ENCODE measurements at regions not wholly inside any gene's neighbourhood (a gene's known extent, or its start where the extent isn't known, plus 50 kb on each side); places are given as distances from the start of the nearest gene placed in this dataset.

- Histone ChIP-seq H3K4me3 (replicated peaks in 1 of 3; ENCODE audit: low read depth in 2 of 3, low read length in 3 of 3) (no peak overlapping the region), H2AFZ (ENCODE audit: insufficient read depth, low read depth, low read length, poor library complexity, severe bottlenecking) (no peak overlapping the region), H3K9me3 (replicated peaks in 1 of 2; ENCODE audit: control insufficient read depth in 1 of 2, insufficient read depth in 1 of 2, low read length in 2 of 2) (peaks cover 4 to 8% of the 10 kb centered on the region in 2 donors), H3K4me1 (ENCODE audit: control insufficient read depth in 1 of 2, insufficient read depth in 2 of 2, low read length in 2 of 2) (no peaks in the 10 kb centered on the region), H3K9ac (ENCODE audit: insufficient read depth, low read length, poor library complexity, severe bottlenecking) (no peak overlapping the region), H3K27ac (ENCODE audit: low read depth in 1 of 2, low read length in 2 of 2) (no peak overlapping the region), H4K20me1 (ENCODE audit: insufficient read depth, low read length) (no peaks in the 10 kb centered on the region), H3K79me2 (ENCODE audit: insufficient read depth, low read length) (no peaks in the 10 kb centered on the region), H3K4me2 (replicated peaks; ENCODE audit: extremely low read depth, low read length, poor library complexity, severe bottlenecking) (no peak overlapping the region), H3K36me3 (replicated peaks in 1 of 2; ENCODE audit: control insufficient read depth in 1 of 2, insufficient read depth in 2 of 2, low read length in 2 of 2) (no peaks in the 10 kb centered on the region), H3K27me3 (ENCODE audit: control insufficient read depth in 2 of 2, insufficient read depth in 2 of 2, low read length in 2 of 2) (no peaks in the 10 kb centered on the region)
- no peak for DNase-seq
- Mint-ChIP-seq H3K27ac (no peak overlapping the region), H3K4me3 (no peak overlapping the region), H3K4me1 (no peaks in the 10 kb centered on the region), H3K27me3 (ENCODE audit: low read depth in 3 of 3) (peaks cover 0 to 2% (median 0%) of the 10 kb centered on the region in 3 donors), H3K9me3 (peaks cover 3 to 8% (median 7%) of the 10 kb centered on the region in 7 donors), H3K36me3 (no peaks in the 10 kb centered on the region)
- TF ChIP-seq CTCF (IDR thresholded peaks at IDR 0.05) = no peak
- 67% methylated on average over 1 of the region's 2 CpGs for WGBS (ENCODE audit: insufficient coverage)
- intact Hi-C loops (cut with micrococcal nuclease) = no loop called here
Measured at GRCh38 chr2:194896871-194897270, 760.2 kb upstream of the SLC39A10 start.

- Mint-ChIP-seq H3K9me3 (peaks cover 0 to 4% (median 0%) of the 10 kb centered on the region in 7 donors), H3K27ac (no peak overlapping the region), H3K4me1 (no peaks in the 10 kb centered on the region), H3K27me3 (ENCODE audit: low read depth in 3 of 3) (peaks cover 0 to 2% (median 0%) of the 10 kb centered on the region in 3 donors), H3K4me3 (no peak overlapping the region), H3K36me3 (no peaks in the 10 kb centered on the region)
- Histone ChIP-seq H3K79me2 (ENCODE audit: insufficient read depth, low read length) (no peaks in the 10 kb centered on the region), H3K27ac (ENCODE audit: low read depth in 1 of 2, low read length in 2 of 2) (no peak overlapping the region), H3K36me3 (replicated peaks in 1 of 2; ENCODE audit: control insufficient read depth in 1 of 2, insufficient read depth in 2 of 2, low read length in 2 of 2) (no peaks in the 10 kb centered on the region), H3K9ac (ENCODE audit: insufficient read depth, low read length, poor library complexity, severe bottlenecking) (no peak overlapping the region), H3K27me3 (ENCODE audit: control insufficient read depth in 2 of 2, insufficient read depth in 2 of 2, low read length in 2 of 2) (no peaks in the 10 kb centered on the region), H3K4me3 (replicated peaks in 1 of 3; ENCODE audit: low read depth in 2 of 3, low read length in 3 of 3) (no peak overlapping the region), H3K4me1 (ENCODE audit: control insufficient read depth in 1 of 2, insufficient read depth in 2 of 2, low read length in 2 of 2) (no peaks in the 10 kb centered on the region), H4K20me1 (ENCODE audit: insufficient read depth, low read length) (no peaks in the 10 kb centered on the region), H2AFZ (ENCODE audit: insufficient read depth, low read depth, low read length, poor library complexity, severe bottlenecking) (no peak overlapping the region), H3K9me3 (replicated peaks in 1 of 2; ENCODE audit: control insufficient read depth in 1 of 2, insufficient read depth in 1 of 2, low read length in 2 of 2) (no peaks in the 10 kb centered on the region), H3K4me2 (replicated peaks; ENCODE audit: extremely low read depth, low read length, poor library complexity, severe bottlenecking) (no peak overlapping the region)
- DNase-seq = no peak
- no peak for TF ChIP-seq CTCF (IDR thresholded peaks at IDR 0.05)
- no CpG with 5 or more reads among the region's 2 CpGs for WGBS (ENCODE audit: insufficient coverage)
- intact Hi-C loops (cut with micrococcal nuclease) = no loop called here
Measured at GRCh38 chr2:194883711-194884110, 773.3 kb upstream of the SLC39A10 start.

Measured in CD14-positive monocyte (primary cell).